Thoracic aorta (tissue), 2 donors: ENCODE measurements at regions not wholly inside any gene's neighbourhood (a gene's known extent, or its start where the extent isn't known, plus 50 kb on each side); places are given as distances from the start of the nearest gene placed in this dataset.

ENCODE experiments used
- ATAC-seq: fragments of 150-250 bp; one replicate; pipeline ENCODE4 v1.8.0; 2017; ENCODE audit warnings: low read depth; ENCODE audit not compliant: insufficient number of reproducible peaks, low FRiP score
- DNase-seq: peaks from one replicate; pipeline ENCODE4 v3.0.0-alpha.2; 2020; ENCODE audit warnings: low spot score
- H3K27ac ChIP-seq, 2 donors: fragments of 200-600 bp; sonication (generic); 1 replicate in 1 of 2; 2 replicates in 1 of 2; pipeline ENCODE4 v1.5.1; 2016; ENCODE audit warnings: mild to moderate bottlenecking in 2 of 2, moderate library complexity in 2 of 2
- H3K27me3 ChIP-seq: fragments of 200-600 bp; sonication (generic); replicated peaks from 2 replicates; pipeline ENCODE4 v1.6.0; 2016; ENCODE audit warnings: mild to moderate bottlenecking; ENCODE audit not compliant: insufficient read depth
- H3K36me3 ChIP-seq: fragments of 200-600 bp; sonication (generic); one replicate; pipeline ENCODE4 v1.5.1; 2016
- H3K4me1 ChIP-seq, 2 donors: fragments of 200-600 bp; sonication (generic); 1 replicate in 1 of 2; 2 replicates in 1 of 2; pipeline versions ENCODE4 v1.5.1 to v1.6.0; 2016; ENCODE audit warnings: low read depth in 2 of 2, mild to moderate bottlenecking in 1 of 2; ENCODE audit not compliant: control insufficient read depth in 1 of 2
- H3K4me3 ChIP-seq: fragments of 200-600 bp; sonication (generic); 2 replicates; pipeline ENCODE4 v1.5.1; 2016; ENCODE audit warnings: mild to moderate bottlenecking
- H3K9me3 ChIP-seq: fragments of 200-600 bp; sonication (generic); 2 replicates; pipeline ENCODE4 v1.5.1; 2016
- CTCF ChIP-seq: fragments of 200-600 bp; sonication (generic); IDR thresholded peaks from one replicate; pipeline ENCODE4 v1.5.1; 2019; ENCODE audit warnings: antibody characterized with exemption

- Histone ChIP-seq H3K27me3 (no peaks in the 10 kb centered on the region), H3K4me1 (peaks cover 0 to 2% of the 10 kb centered on the region in 2 donors), H3K27ac (no peak overlapping the region), H3K4me3 (no peak overlapping the region), H3K9me3 (no peaks in the 10 kb centered on the region), H3K36me3 (no peaks in the 10 kb centered on the region)
- ATAC-seq (no peak), DNase-seq (no peak)
- TF ChIP-seq CTCF, result no peak
Measured at GRCh38 chr2:196331851-196332250, 160.5 kb upstream of the STK17B start.

GRCh38 chr2:196333397-196333796 lies 162.0 kb upstream of the STK17B start:
- Histone ChIP-seq H3K27ac (no peak overlapping the region), H3K27me3 (no peaks in the 10 kb centered on the region), H3K4me3 (no peak overlapping the region), H3K9me3 (no peaks in the 10 kb centered on the region), H3K4me1 (peaks cover 2 to 4% of the 10 kb centered on the region in 2 donors), H3K36me3 (no peaks in the 10 kb centered on the region)
- ATAC-seq (no peak), DNase-seq (no peak)
- TF ChIP-seq CTCF, result no peak

GRCh38 chr2:196334710-196335109 lies 163.3 kb upstream of the STK17B start:
- DNase-seq (no peak), ATAC-seq (no peak)
- TF ChIP-seq CTCF, result no peak
- H3K4me1 ChIP-seq, result peaks cover 2 to 8% of the 10 kb centered on the region in 2 donors
- no peaks in the 10 kb centered on the region for H3K27me3 ChIP-seq
- no peaks in the 10 kb centered on the region for H3K36me3 ChIP-seq
- H3K4me3 ChIP-seq, result no peak overlapping the region
- no peaks in the 10 kb centered on the region for H3K9me3 ChIP-seq
- no peak overlapping the region for H3K27ac ChIP-seq

- no peak for TF ChIP-seq CTCF
- H3K27ac ChIP-seq, result no peak overlapping the region
- H3K4me1 ChIP-seq, result peaks cover 2 to 8% of the 10 kb centered on the region in 2 donors
- ATAC-seq (no peak), DNase-seq (no peak)
- no peaks in the 10 kb centered on the region for H3K36me3 ChIP-seq
- H3K4me3 ChIP-seq, result no peak overlapping the region
- H3K27me3 ChIP-seq, result no peaks in the 10 kb centered on the region
- no peaks in the 10 kb centered on the region for H3K9me3 ChIP-seq
Measured at GRCh38 chr2:196335221-196335634, 163.8 kb upstream of the STK17B start.

- ATAC-seq (no peak), DNase-seq (no peak)
- H3K9me3 ChIP-seq, result no peaks in the 10 kb centered on the region
Measured at GRCh38 chr2:196336207-196336606, 164.8 kb upstream of the STK17B start.

More at GRCh38 chr2:196336207-196336606, 164.8 kb upstream of the STK17B start:
- H3K27ac ChIP-seq, result no peak overlapping the region
- H3K4me1 ChIP-seq, result peaks cover 2 to 8% of the 10 kb centered on the region in 2 donors
- no peaks in the 10 kb centered on the region for H3K36me3 ChIP-seq
- no peaks in the 10 kb centered on the region for H3K27me3 ChIP-seq
- TF ChIP-seq CTCF, result no peak
- H3K4me3 ChIP-seq, result no peak overlapping the region
